ENCODE measurements at regions not wholly inside any gene's neighbourhood (a gene's known extent, or its start where the extent isn't known, plus 50 kb on each side); places are given as distances from the start of the nearest gene placed in this dataset.

- DNase-seq, result no peak
- no peak for TF ChIP-seq CTCF (IDR thresholded peaks at IDR 0.05; ENCODE audit: partially characterized antibody, unreplicated experiment)
- no peaks in the 10 kb centered on the region for H3K27me3 Mint-ChIP-seq (ENCODE audit: unreplicated experiment)
- no peak overlapping the region for H3K27ac Mint-ChIP-seq (ENCODE audit: unreplicated experiment)
- H3K36me3 Mint-ChIP-seq (ENCODE audit: unreplicated experiment), result no peaks in the 10 kb centered on the region
- no peaks in the 10 kb centered on the region for H3K9me3 Mint-ChIP-seq (ENCODE audit: unreplicated experiment)
- H3K4me1 Mint-ChIP-seq (ENCODE audit: low read depth, unreplicated experiment), result no peaks in the 10 kb centered on the region
- H3K4me3 Mint-ChIP-seq (ENCODE audit: unreplicated experiment), result no peak overlapping the region
These were observed 155.0 kb upstream of the RPS6KA3 start for GRCh38 chrX:20421697-20422096.

- Mint-ChIP-seq H3K27ac (ENCODE audit: unreplicated experiment) (no peak overlapping the region), H3K36me3 (ENCODE audit: unreplicated experiment) (no peaks in the 10 kb centered on the region), H3K27me3 (ENCODE audit: unreplicated experiment) (no peaks in the 10 kb centered on the region), H3K4me1 (ENCODE audit: low read depth, unreplicated experiment) (no peaks in the 10 kb centered on the region), H3K4me3 (ENCODE audit: unreplicated experiment) (no peak overlapping the region), H3K9me3 (ENCODE audit: unreplicated experiment) (no peaks in the 10 kb centered on the region)
- no peak for DNase-seq
- TF ChIP-seq CTCF (IDR thresholded peaks at IDR 0.05; ENCODE audit: partially characterized antibody, unreplicated experiment), result no peak
These were observed 154.6 kb upstream of the RPS6KA3 start for GRCh38 chrX:20421275-20421674.

- Mint-ChIP-seq H3K4me1 (ENCODE audit: low read depth, unreplicated experiment) (no peaks in the 10 kb centered on the region), H3K9me3 (ENCODE audit: unreplicated experiment) (no peaks in the 10 kb centered on the region), H3K4me3 (ENCODE audit: unreplicated experiment) (no peak overlapping the region), H3K36me3 (ENCODE audit: unreplicated experiment) (no peaks in the 10 kb centered on the region), H3K27ac (ENCODE audit: unreplicated experiment) (no peak overlapping the region), H3K27me3 (ENCODE audit: unreplicated experiment) (no peaks in the 10 kb centered on the region)
- no peak for TF ChIP-seq CTCF (IDR thresholded peaks at IDR 0.05; ENCODE audit: partially characterized antibody, unreplicated experiment)
- DNase-seq, result no peak
These were observed 153.3 kb upstream of the RPS6KA3 start for GRCh38 chrX:20420058-20420457.

GRCh38 chrX:20418379-20419150 lies 151.9 kb upstream of the RPS6KA3 start:
- no peak for DNase-seq
- TF ChIP-seq CTCF (IDR thresholded peaks at IDR 0.05; ENCODE audit: partially characterized antibody, unreplicated experiment), result no peak
- Mint-ChIP-seq H3K36me3 (ENCODE audit: unreplicated experiment) (no peaks in the 10 kb centered on the region), H3K9me3 (ENCODE audit: unreplicated experiment) (no peaks in the 10 kb centered on the region), H3K27ac (ENCODE audit: unreplicated experiment) (no peak overlapping the region), H3K27me3 (ENCODE audit: unreplicated experiment) (no peaks in the 10 kb centered on the region), H3K4me1 (ENCODE audit: low read depth, unreplicated experiment) (no peaks in the 10 kb centered on the region), H3K4me3 (ENCODE audit: unreplicated experiment) (no peak overlapping the region)

GRCh38 chrX:20414762-20415445 lies 148.2 kb upstream of the RPS6KA3 start:
- H3K36me3 Mint-ChIP-seq (ENCODE audit: unreplicated experiment), result no peaks in the 10 kb centered on the region
- H3K27ac Mint-ChIP-seq (ENCODE audit: unreplicated experiment), result no peak overlapping the region
- no peak overlapping the region for H3K4me3 Mint-ChIP-seq (ENCODE audit: unreplicated experiment)
- DNase-seq, result no peak
- no peaks in the 10 kb centered on the region for H3K9me3 Mint-ChIP-seq (ENCODE audit: unreplicated experiment)
- no peaks in the 10 kb centered on the region for H3K27me3 Mint-ChIP-seq (ENCODE audit: unreplicated experiment)
- TF ChIP-seq CTCF (IDR thresholded peaks at IDR 0.05; ENCODE audit: partially characterized antibody, unreplicated experiment), result no peak
- no peaks in the 10 kb centered on the region for H3K4me1 Mint-ChIP-seq (ENCODE audit: low read depth, unreplicated experiment)
